Esophagus muscularis mucosa (tissue), 4 donors: ENCODE measurements at regions not wholly inside any gene's neighbourhood (a gene's known extent, or its start where the extent isn't known, plus 50 kb on each side); places are given as distances from the start of the nearest gene placed in this dataset.
"Not testable (repeated sequence)": the region's sequence is repeated elsewhere in the genome, so short reads cannot be mapped to it uniquely, and the experiment has no call there.

Source experiments
- DNase-seq: peaks from one replicate; pipeline ENCODE4 v3.0.0-alpha.2; 2017; ENCODE audit errors: extremely low spot score
- H3K27ac ChIP-seq, 4 donors: fragments of 200-600 bp; sonication (generic); replicated peaks in 1 of 4; 1 replicate in 3 of 4; 2 replicates in 1 of 4; pipeline ENCODE4 v1.5.1; 2016 to 2019; ENCODE audit warnings: mild to moderate bottlenecking in 1 of 4
- H3K27me3 ChIP-seq, 4 donors: fragments of 200-600 bp; sonication (generic); one replicate each; pipeline versions ENCODE4 v1.5.1 to v1.6.0; 2016 to 2019
- H3K36me3 ChIP-seq, 4 donors: fragments of 200-600 bp; sonication (generic); one replicate each; pipeline ENCODE4 v1.5.1; 2016 to 2019
- H3K4me1 ChIP-seq, 4 donors: fragments of 200-600 bp; sonication (generic); one replicate each; pipeline ENCODE4 v1.5.1; 2016 to 2019
- H3K4me3 ChIP-seq, 4 donors: fragments of 200-600 bp; sonication (generic); 1 replicate in 2 of 4; 2 replicates in 2 of 4; pipeline ENCODE4 v1.5.1; 2016 to 2019; ENCODE audit warnings: mild to moderate bottlenecking in 4 of 4, moderate library complexity in 1 of 4
- H3K9me3 ChIP-seq, 4 donors: fragments of 200-600 bp; sonication (generic); 1 replicate in 3 of 4; 2 replicates in 1 of 4; pipeline ENCODE4 v1.5.1; 2016 to 2019
- CTCF ChIP-seq, 3 experiments: fragments of 200-600 bp in 2 of 3; fragments of 450-650 bp in 1 of 3; sonication (generic) in 2 of 3; IDR thresholded peaks; one replicate each; pipeline ENCODE4 v1.5.1; 2017 to 2019; ENCODE audit warnings: antibody characterized with exemption in 3 of 3, mild to moderate bottlenecking in 2 of 3, moderate library complexity in 1 of 3
- EP300 ChIP-seq: sonication (generic); formaldehyde crosslinking; IDR thresholded peaks from one replicate; pipeline ENCODE4 v1.6.1; 2017; ENCODE audit warnings: antibody characterized with exemption
- POLR2A ChIP-seq: fragments of 450-650 bp; IDR thresholded peaks from one replicate; pipeline ENCODE4 v1.6.1; 2017; ENCODE audit warnings: antibody characterized with exemption, moderate library complexity, mild to moderate bottlenecking, low read depth
- POLR2AphosphoS5 ChIP-seq, 2 donors: sonication (generic); formaldehyde crosslinking; IDR thresholded peaks; one replicate each; pipeline ENCODE4 v1.6.1; 2017; ENCODE audit warnings: antibody characterized with exemption in 2 of 2
- WGBS: methylation state at CpG from one replicate; pipeline ENCODE4 v1.1.5; 2018; 5-methylcytosine and 5-hydroxymethylcytosine counted together
- intact Hi-C: fragments of 100-400 bp; cut with DNase I; formaldehyde crosslinking; loops from one replicate; pipeline ENCODE4 v1.15.1; 2023

DNA sequence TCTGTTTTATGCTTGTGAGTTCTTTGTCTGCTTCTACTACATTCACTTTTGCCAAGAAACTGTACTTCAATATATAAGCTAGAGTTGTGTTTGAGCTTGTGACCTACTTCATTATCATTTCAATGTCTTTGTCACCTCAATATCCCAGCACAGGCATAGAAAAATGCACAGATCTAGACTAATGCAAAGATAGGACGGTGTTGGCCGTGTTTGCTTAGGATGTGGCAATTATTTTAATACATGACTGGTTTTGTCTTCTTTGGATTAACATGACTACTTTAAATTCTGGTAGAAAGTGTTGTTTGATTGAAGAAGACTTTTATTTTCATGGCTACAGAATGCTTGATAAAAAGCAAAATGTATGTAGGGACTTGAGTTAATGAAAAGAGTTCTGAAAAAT, 1075.0 kb upstream of the GJE1 start:
- Histone ChIP-seq H3K27me3 (no peaks in the 10 kb centered on the region), H3K4me3 (no peak overlapping the region), H3K9me3 (no peaks in the 10 kb centered on the region), H3K27ac (no peak overlapping the region), H3K36me3 (no peaks in the 10 kb centered on the region), H3K4me1 (no peaks in the 10 kb centered on the region)
- no peak for TF ChIP-seq EP300
- no peak for TF ChIP-seq POLR2A
- TF ChIP-seq POLR2AphosphoS5 (IDR thresholded peaks at IDR 0.05), result no peak
- TF ChIP-seq CTCF (IDR thresholded peaks at IDR 0.05), result no peak
- WGBS, result 95% methylated on average over 2 of the region's 2 CpGs
- intact Hi-C loops, result no loop called here
- no peak for DNase-seq

DNA sequence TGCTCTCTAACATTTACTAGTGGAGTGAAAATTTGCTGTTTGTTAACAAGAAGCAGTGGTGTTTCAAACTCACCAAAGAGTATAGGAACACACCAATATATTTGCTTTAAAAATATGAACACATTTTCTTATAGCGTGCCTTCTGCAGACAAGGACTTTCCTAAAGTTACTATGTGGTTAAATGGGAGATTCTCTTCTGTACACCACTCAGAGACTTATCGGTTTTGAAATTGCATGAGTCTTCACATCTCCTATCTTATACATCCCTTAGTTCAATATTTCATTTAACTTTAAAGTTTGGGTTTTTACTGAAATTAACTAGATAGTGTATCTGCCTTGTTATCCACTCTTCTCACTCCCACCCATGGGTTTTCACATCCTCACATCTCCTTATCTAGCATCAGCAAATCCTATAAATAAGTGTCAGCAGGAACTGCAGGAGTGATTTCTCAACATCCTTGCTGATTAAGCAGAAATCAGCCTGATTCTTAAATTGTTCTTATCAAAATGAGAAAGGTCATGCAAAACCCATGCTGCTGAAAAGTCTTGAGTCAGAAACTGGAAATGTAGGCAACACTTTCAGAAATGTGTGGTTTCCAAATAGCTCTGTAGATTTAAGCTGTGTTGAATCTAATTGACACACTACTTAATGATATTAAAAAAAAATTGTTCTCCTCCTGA, 1075.6 kb upstream of the GJE1 start:
- TF ChIP-seq POLR2AphosphoS5 (IDR thresholded peaks at IDR 0.05) (no peak), CTCF (IDR thresholded peaks at IDR 0.05) (no peak), EP300 (no peak), POLR2A (no peak)
- Histone ChIP-seq H3K4me3 (no peak overlapping the region), H3K9me3 (no peaks in the 10 kb centered on the region), H3K27me3 (no peaks in the 10 kb centered on the region), H3K4me1 (no peaks in the 10 kb centered on the region), H3K36me3 (no peaks in the 10 kb centered on the region), H3K27ac (no peak overlapping the region)
- 89% methylated on average over 2 of the region's 2 CpGs for WGBS
- intact Hi-C loops, result no loop called here
- no peak for DNase-seq

- no peak for TF ChIP-seq CTCF (IDR thresholded peaks at IDR 0.05)
- no peak for TF ChIP-seq EP300
- TF ChIP-seq POLR2A, result no peak
- no peak for TF ChIP-seq POLR2AphosphoS5 (IDR thresholded peaks at IDR 0.05)
- Histone ChIP-seq H3K27ac (no peak overlapping the region), H3K36me3 (no peaks in the 10 kb centered on the region), H3K4me3 (no peak overlapping the region), H3K27me3 (no peaks in the 10 kb centered on the region), H3K9me3 (peaks cover 0 to 8% (median 0%) of the 10 kb centered on the region in 4 donors), H3K4me1 (no peaks in the 10 kb centered on the region)
- DNase-seq, result no peak
- WGBS, result 94% methylated on average over 1 of the region's 1 CpG
- intact Hi-C loops, result no loop called here
Observed at GRCh38 chr6:141050471-141050870, 1082.3 kb upstream of the GJE1 start.

DNA sequence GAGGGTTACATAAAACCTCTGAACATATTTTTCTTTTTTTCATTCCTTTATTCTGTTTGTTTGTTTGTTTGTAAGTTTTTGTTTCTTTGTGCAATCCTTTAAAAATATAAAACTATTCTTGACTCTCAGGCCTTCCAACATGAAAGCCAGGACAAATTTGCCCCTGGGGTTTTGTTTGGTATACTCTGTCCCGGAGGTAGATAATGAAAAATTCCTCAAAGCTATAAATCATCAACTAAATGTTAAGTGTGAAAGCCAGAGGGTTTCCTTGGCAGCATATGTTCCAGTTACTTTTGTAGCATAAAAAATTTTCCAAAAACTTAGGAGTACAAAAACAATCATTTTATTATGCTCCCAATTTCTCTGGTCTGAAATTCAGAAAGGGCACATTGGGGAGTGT, 1084.3 kb upstream of the GJE1 start:
- Histone ChIP-seq H3K27me3 (no peaks in the 10 kb centered on the region), H3K4me3 (no peak overlapping the region), H3K9me3 (peaks cover 0 to 8% (median 0%) of the 10 kb centered on the region in 4 donors), H3K27ac (no peak overlapping the region), H3K36me3 (no peaks in the 10 kb centered on the region), H3K4me1 (no peaks in the 10 kb centered on the region)
- intact Hi-C loops, result no loop called here
- no peak for TF ChIP-seq POLR2A
- TF ChIP-seq CTCF (IDR thresholded peaks at IDR 0.05), result no peak
- no peak for TF ChIP-seq EP300
- TF ChIP-seq POLR2AphosphoS5 (IDR thresholded peaks at IDR 0.05), result no peak
- DNase-seq, result no peak
- 27% methylated on average over 1 of the region's 1 CpG for WGBS

GRCh38 chr6:141046496-141046895, 1086.2 kb upstream of the GJE1 start:
- H3K4me1 ChIP-seq, H3K27me3 ChIP-seq, DNase-seq, H3K4me3 ChIP-seq, H3K27ac ChIP-seq, intact Hi-C loops, H3K36me3 ChIP-seq: not testable (repeated sequence)
- H3K9me3 ChIP-seq, result peaks cover 0 to 13% (median 5%) of the 10 kb centered on the region in 4 donors
